Smooth muscle cell of the brain vasculature (primary cell): ENCODE measurements at regions not wholly inside any gene's neighbourhood (a gene's known extent, or its start where the extent isn't known, plus 50 kb on each side); places are given as distances from the start of the nearest gene placed in this dataset.

Experiments used
- DNase-seq: peaks from one replicate; pipeline ENCODE4 v3.0.0-alpha.2; 2012; ENCODE audit warnings: low read depth, low spot score

DNA sequence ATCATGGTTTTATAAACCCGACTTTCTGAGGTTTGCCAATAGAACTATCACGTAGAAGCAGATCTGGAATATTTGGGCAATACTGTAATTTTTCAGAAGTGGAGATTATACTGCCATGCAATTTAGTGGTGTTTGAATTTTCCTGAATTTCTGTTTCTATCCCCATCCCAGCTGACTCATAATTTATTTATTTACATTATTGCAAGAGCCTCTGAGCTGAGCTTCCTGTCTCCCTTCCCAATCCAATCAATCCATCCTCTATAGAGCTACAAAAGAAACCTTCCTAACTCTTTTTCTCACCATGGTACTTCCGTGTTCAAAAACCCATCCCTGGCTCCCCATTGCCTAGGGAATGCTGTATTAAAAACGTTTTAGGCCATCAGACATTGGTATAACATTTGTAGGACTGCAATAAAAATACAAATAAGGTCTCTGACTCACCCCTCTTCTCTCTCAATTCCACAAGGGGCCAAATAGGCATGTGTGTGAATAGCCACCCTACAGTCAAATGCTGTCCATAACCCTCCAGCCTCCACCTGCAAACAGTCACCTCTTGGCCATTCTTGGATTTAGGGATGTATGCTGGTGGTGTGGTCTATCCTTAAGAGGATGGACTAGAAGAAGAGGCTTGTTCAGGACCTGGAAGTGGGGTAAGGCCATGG lies 190.7 kb downstream of the CD47 start:
- DNase-seq, result no peak

DNA sequence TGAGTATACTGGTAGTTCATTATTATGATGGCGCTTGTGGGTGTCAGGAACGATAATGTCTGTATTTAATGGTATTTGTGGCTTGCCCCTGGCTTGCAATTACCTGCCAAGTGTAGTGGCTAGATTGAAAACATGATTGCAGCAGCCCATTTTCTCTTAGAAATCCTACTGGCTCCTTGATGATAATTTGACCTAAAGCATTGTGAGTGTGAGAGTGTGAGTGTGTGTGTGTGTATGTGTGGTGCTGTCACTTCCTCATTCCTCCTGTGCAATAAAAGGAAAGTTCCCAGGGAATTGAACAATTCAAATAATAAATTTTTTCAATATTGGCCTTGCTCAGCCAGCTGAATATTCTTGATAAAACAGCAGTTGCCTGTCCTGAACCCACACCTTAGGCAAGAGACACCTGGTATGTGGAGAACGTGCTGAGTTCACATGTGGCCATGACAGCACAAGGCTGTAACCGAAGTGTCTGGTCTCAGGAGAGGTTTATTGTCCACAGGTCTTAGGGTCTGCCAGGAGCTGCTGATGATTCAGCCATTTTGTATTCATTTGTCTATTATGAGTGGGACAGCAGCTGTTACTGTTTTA lies 193.3 kb downstream of the CD47 start:
- no peak for DNase-seq

DNA sequence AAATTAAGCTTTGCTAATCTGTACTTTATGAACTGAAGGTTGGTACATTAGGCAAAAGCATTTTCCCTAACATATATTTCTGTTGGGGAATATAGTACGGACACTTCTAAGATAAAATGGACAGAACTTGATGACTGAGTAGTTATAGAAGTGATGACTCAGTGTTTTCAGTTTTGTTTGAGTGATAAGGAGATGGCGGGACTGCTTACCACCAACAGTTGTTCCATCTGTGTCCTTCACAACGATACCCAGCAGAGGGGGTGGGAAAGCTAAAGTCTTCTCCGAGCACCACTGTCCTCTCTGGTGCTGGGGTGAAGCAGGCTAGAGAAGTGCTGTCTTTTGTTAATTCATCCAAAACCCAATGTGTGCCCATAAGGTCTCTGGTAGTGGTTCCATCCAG lies 195.8 kb downstream of the CD47 start:
- no peak for DNase-seq

DNA sequence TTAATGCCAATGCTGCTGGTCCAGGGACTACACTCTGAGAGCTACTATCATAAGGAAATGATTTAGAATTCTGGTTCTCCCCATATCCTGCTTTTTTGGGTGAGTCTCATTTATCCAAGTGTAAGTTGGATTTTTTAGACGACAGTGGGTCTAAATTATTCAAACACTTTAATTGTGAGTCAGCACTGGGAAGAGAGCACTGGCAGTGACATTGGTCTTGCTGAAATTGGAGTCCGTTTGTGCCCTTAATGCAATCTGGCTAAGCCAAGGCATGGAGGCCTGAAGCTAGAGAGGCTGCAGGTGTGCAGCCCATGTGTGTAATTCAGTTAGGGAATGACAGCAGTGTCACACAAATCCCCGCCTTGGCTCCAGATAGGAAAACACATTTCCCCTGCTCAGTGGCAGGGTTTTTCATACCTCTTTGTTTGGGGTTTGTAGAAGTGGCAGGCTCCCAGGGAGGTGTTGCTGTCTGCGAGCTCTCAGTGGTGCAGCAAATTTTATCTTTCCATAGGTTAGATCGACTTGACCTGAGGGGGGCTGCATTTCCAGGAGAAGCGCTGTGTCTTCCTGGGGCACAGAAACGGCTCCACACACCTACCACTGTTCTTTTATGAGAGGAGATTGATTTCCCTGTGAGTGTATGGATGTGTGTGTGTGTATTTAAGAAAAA lies 197.7 kb downstream of the CD47 start:
- no peak for DNase-seq

DNA sequence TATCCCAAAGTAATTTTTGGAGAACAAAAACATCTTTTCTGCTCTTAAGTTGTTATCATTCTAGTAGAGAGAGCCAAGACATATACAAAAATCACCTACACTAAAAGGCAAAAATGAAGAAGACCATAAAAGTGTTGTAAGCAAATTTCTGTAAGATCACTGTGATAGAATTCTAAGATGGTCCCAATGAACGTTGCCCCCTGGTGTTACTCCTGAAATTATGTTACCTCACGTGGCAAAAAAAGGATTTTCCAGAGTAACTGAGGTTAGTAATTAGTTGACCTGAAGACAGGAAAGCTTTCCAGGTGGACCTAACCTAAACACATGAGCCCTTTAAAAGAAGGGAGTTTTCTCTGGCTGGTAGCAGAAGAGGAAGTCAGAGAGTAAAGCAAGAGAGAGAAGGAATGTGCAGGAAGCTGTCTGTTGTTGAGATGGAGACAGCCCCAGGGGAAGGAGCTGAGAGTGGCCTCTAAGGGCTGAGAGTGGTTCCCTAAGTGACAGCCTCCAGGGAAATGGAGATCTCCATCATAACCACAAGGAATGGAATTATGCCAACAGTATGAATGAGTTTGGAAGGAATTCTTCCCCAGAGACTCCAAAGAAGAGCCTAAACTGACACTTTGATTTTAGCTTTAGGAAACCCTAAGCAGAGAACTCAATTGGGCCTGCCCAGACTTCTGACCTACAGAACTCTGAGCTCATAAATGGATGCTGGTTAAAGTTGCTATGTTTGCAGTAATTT lies 205.9 kb downstream of the CD47 start:
- DNase-seq, result no peak

DNA sequence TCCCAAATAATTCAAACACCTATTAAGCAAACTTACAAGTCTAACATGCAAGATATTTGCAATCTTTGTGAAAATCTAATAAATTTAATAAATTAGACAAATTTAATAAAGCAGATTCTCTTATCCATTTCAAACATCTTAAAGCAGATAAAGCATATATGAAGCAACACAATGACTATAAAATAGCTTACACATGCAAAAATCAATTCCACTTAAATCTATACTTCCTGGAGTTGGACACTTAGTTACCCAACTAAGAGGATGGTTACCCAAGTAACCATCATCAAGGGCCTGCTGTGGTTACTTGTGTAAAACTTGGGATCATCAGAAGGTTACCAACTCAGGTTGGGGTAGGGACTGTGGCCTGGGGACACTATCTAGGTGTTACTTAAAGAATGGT lies 206.8 kb downstream of the CD47 start:
- DNase-seq, result no peak

DNA sequence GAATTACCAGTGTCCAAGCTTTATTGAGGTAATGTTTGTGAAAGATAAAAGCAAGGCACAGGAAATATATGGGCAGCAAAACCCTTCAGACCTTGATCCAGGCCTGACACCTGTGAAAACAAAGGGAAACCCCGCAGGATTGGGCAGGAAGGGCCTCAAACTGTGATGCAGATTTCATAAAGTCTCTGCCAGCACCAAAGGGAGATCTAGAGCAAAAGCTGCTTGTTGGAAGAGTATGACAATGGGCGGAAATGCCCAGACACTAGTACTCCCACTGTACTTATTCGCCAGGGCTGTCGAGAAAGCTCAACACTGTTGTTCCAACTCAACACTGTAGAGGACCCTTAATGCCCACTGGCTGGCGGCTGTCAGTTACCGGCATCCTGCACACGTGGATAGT lies 207.9 kb downstream of the CD47 start:
- no peak for DNase-seq

DNA sequence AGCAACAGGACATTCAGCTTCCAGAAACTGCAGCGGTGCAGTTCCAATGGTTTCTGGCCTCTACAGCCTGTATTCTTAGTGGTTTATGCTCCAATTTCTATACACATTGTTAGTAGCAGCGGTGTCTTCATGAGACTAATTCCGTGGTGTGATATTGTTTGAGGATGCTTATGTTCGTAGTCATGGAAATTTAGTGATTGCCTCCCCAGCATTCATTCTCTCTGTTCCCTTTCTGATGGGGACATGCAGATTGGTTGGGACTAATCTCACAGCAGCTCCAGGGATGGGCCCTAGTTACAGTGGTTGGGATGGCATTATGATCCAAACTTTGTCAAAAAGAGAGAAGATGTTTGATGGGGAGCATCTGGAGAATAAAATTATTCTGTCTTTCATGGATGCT lies 208.6 kb downstream of the CD47 start:
- DNase-seq, result no peak

DNA sequence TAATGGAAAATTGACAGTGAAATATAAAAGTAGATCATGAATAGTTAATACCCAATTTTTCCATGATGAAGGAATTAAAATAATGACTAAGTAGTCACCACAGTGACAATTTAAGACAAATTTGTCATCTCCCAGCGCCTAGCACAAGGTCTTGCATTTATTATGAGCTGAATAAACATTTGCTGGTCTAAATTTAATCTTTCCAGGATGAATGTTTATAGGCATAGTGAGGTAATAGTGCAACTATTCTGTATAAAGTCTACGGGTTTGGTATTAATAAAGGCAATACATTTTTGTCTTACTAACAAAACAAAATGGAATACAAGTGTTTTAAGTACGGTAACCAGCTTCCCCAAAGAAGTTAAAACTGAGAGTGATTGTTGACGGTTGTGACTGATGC lies 209.3 kb downstream of the CD47 start:
- no peak for DNase-seq

DNA sequence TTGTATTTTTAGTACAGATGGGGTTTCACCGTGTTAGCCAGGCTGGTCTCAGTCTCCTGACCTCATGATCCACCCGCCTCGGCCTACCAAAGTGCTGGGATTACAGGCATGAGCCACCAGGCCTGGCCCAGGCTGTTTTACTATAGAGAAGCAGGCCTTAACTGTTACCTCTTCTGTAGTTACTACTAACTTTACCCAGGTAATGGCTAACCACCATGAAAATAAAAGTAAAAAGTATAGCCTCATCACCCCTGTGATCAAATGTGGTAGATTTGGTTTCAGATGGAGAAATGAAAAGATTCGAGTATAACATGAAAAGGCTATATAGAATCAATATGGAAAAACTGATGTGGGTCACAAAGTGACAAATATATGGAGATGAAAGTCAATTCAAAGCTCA lies 210.1 kb downstream of the CD47 start:
- DNase-seq, result no peak

DNA sequence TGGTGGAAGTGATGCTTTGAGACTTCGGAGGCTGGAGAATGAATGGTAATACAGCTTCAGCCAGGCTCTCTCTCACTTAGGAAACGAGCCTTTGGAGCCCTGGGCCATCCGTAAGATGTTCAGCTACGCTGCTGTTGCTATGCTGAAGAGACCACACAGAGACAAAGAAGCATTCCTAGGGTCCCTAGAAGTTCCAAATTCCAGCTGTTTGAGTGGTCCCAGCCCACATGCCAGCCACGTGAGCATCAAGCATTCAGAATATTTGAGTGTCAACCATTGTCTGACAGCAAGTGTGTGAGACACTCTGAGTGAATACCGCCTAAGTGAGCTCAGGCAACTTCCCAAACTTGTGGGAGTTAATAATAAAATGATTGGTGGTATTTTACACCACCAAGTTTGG lies 212.9 kb downstream of the CD47 start:
- DNase-seq, result no peak

DNA sequence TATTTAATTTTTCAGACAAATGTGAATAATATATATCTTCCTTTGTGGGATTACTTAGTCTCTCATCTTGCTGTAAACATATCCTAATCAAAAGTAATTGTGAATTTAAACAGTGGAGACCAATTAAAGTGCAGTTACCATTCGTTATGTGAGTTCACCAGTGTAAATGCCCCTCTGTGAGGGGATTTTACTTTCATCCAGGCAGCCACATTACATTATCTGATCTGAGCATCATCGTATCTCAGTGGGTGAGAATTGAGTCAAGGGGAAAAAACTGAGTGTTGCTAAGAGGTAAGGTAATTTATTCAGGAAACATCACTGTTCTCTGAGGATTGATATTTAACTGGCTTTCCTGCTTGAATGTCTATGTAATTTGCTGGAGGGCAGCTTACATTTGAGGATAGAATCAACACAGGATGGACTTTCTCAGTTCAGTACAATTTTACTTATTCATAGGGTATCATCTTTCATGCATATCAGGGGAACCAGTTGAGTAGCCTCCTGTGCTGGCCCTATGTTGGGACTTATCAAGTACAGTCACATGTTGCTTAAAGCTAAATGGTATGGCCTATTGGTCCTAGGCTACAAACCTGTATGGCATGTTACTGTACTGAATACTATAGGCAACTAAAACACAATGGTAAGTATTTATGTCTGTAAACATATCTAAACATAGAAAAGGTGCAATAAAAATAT lies 219.7 kb downstream of the CD47 start:
- no peak for DNase-seq

DNA sequence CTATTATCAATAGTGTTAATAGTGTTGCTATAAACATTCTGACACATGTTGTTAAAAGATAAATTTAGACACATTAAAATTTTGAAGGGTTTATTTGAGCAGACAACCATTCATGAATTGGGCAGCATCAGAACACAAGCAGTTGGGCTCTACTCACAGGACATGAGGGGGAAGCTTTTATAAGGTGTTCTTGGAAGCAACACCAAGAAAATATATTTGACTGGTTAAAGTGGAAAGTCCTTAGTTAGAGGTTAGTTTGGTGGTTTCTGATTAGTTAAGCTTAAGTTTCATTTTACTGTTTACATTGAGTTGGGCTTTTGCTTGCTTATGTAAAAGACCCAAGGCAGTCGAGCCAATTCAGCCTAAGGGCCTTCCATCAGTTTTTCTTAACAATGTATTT lies 220.7 kb downstream of the CD47 start:
- DNase-seq, result no peak

DNA sequence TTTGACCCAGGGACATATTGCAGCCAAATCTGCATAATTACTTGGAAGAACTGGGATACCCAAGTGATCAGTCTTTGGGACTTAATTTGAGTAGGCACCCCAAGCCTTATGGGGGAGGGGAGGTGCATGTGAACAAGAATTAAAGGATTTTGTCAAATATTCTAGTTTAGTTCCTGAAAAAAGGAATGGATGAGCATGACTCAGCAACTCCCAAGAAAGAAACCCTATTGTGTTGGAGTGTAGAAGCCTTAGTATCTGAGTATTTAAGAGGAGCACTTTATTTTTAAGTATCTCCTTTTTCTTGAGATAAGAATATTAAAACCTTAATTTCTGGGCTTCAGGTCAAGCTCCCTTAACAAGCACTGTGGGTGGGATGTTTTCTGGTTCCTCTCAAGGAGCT lies 222.4 kb downstream of the CD47 start:
- no peak for DNase-seq

DNA sequence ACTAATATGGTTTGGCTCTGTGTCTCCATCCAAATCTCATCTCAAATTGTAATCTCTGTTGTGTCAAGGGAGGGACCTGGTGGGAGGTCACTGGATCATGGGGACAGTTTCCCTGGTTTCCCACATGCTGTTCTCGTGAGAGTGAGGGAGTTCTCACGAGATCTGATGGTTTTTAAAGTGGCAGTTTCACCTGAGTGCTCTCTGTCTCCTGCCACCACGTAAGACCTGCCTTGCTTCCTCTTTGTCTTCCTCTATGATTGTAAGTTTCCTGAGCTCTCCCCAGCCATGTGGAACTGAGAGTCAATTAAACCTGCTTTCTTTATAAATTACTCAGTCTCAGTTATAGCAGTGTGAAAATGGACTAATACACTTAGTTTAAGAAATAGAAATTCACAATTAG lies 228.9 kb downstream of the CD47 start:
- DNase-seq, result no peak

DNA sequence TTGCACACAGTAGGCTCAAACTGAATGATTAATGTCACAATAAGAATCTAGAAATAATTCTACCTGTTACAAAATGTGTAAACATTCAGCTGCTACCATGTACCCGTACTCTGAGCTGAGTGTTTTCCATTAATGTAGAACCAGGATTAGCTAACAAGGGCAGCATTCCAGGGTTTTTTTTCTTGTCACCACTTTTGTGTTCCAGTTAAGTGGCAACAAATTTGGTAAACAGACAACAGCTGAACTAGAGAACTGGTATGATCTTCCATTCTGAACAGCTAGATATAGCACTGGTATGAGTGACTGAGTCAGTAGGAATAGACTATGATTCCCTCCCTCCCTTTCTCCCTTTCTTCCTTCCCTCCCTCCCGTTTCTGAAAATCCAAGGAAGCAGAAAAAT lies 229.4 kb downstream of the CD47 start:
- no peak for DNase-seq
